IMR-90 (cell line): ENCODE measurements at regions not wholly inside any gene's neighbourhood (a gene's known extent, or its start where the extent isn't known, plus 50 kb on each side); places are given as distances from the start of the nearest gene placed in this dataset.

ENCODE experiments used
- ATAC-seq: fragments of 200-7000 bp; cut with Tn5 transposase; 2 replicates; pipeline ENCODE4 v1.9.1; 2020; ENCODE audit warnings: low read depth, mild to moderate bottlenecking, moderate library complexity
- BruUV-seq: library from RNA; stranded (reverse); fragments of 400-500 nt; replicated peaks from 2 replicates; lab custom pipeline; 2021; lab: Mats Ljungman, UMichigan
- CTCF ChIA-PET: fragments of 300-600 bp; formaldehyde crosslinking; extraction: SDS; loops from one replicate; lab custom pipeline; 2021; ENCODE audit warnings: antibody characterized with exemption; lab: Yijun Ruan, JAX
- POLR2A ChIA-PET: fragments of 300-600 bp; sonication (Branson Sonifier 250); formaldehyde crosslinking; loops from one replicate; lab custom pipeline; 2022; ENCODE audit warnings: antibody characterized with exemption; ENCODE audit not compliant: unreplicated experiment; lab: Charles Lee
- DNase-seq: peaks from one replicate; pipeline ENCODE4 v3.0.0; 2013
- H2AFZ ChIP-seq: replicated peaks from 2 replicates; pipeline ENCODE3; 2013; ENCODE audit warnings: low read length, mild to moderate bottlenecking; ENCODE audit not compliant: poor library complexity
- H2AK5ac ChIP-seq: 2 replicates; pipeline ENCODE4 v1.6.1; 2013; ENCODE audit warnings: low read depth, low read length, inconsistent platforms
- H2AK9ac ChIP-seq: replicated peaks from 2 replicates; pipeline ENCODE3; 2013; ENCODE audit warnings: mild to moderate bottlenecking, low read depth, low read length, moderate library complexity; ENCODE audit not compliant: poor library complexity
- H2BK120ac ChIP-seq: 2 replicates; pipeline ENCODE4 v1.6.1; 2013; ENCODE audit warnings: low read depth, low read length, inconsistent platforms
- H2BK15ac ChIP-seq: 3 replicates; pipeline ENCODE4 v1.6.1; 2013; ENCODE audit warnings: low read depth, low read length, inconsistent platforms
- H2BK20ac ChIP-seq: 2 replicates; pipeline ENCODE4 v1.6.1; 2013; ENCODE audit warnings: low read depth, mild to moderate bottlenecking, inconsistent platforms, low read length, moderate library complexity
- H2BK5ac ChIP-seq: 2 replicates; pipeline ENCODE4 v1.6.1; 2013; ENCODE audit warnings: mild to moderate bottlenecking, low read depth, low read length, inconsistent platforms; ENCODE audit not compliant: poor library complexity, severe bottlenecking
- H3K14ac ChIP-seq: replicated peaks from 2 replicates; pipeline ENCODE4 v1.6.1; 2013; ENCODE audit warnings: low read depth, low read length, inconsistent platforms
- H3K18ac ChIP-seq: 2 replicates; pipeline ENCODE4 v1.6.1; 2013; ENCODE audit warnings: low read depth, low read length, control low read depth
- H3K23ac ChIP-seq: 2 replicates; pipeline ENCODE4 v1.6.1; 2013; ENCODE audit warnings: low read depth, low read length, inconsistent platforms
- H3K27ac ChIP-seq: 2 replicates; pipeline ENCODE4 v1.5.1; 2013; ENCODE audit warnings: mild to moderate bottlenecking, control low read depth, low read length; ENCODE audit not compliant: insufficient read depth
- H3K27me3 ChIP-seq: 2 replicates; pipeline ENCODE4 v1.6.1; 2013; ENCODE audit warnings: low read length; ENCODE audit not compliant: control insufficient read depth, insufficient read depth
- H3K36me3 ChIP-seq: 2 replicates; pipeline ENCODE4 v1.6.1; 2013; ENCODE audit warnings: low read length, mixed read lengths; ENCODE audit not compliant: control insufficient read depth, insufficient read depth
- H3K4ac ChIP-seq: 2 replicates; pipeline ENCODE4 v1.6.1; 2013; ENCODE audit warnings: low read depth, low read length, inconsistent platforms
- H3K4me1 ChIP-seq: 2 replicates; pipeline ENCODE4 v1.6.1; 2013; ENCODE audit warnings: low read length, mixed read lengths; ENCODE audit not compliant: control insufficient read depth, insufficient read depth
- H3K4me2 ChIP-seq: 2 replicates; pipeline ENCODE4 v1.6.1; 2013; ENCODE audit warnings: low read depth, mild to moderate bottlenecking, control low read depth, low read length, moderate library complexity
- H3K4me3 ChIP-seq: 2 replicates; pipeline ENCODE4 v1.5.1; 2013; ENCODE audit warnings: low read depth, mild to moderate bottlenecking, control low read depth, low read length, moderate library complexity; ENCODE audit not compliant: insufficient read depth
- H3K56ac ChIP-seq: 2 replicates; pipeline ENCODE4 v1.6.1; 2013; ENCODE audit warnings: low read length, inconsistent platforms; ENCODE audit not compliant: insufficient read depth; ENCODE audit errors: extremely low read depth
- H3K79me1 ChIP-seq, 2 experiments: 2 replicates each; pipeline ENCODE4 v1.6.1; 2013; ENCODE audit warnings: low read length in 2 of 2, inconsistent platforms in 1 of 2, low read depth in 1 of 2
- H3K9ac ChIP-seq: 2 replicates; pipeline ENCODE4 v1.6.1; 2013; ENCODE audit warnings: low read depth, low read length, control low read depth
- H3K9me1 ChIP-seq: 2 replicates; pipeline ENCODE4 v1.6.1; 2013; ENCODE audit warnings: low read length, inconsistent platforms; ENCODE audit not compliant: insufficient read depth
- H3K9me3 ChIP-seq: 2 replicates; pipeline ENCODE4 v1.6.1; 2013; ENCODE audit warnings: low read length; ENCODE audit not compliant: control insufficient read depth, insufficient read depth
- H4K20me1 ChIP-seq: 2 replicates; pipeline ENCODE4 v1.6.1; 2013; ENCODE audit warnings: low read length, inconsistent platforms; ENCODE audit not compliant: insufficient read depth
- H4K5ac ChIP-seq: 2 replicates; pipeline ENCODE4 v1.6.1; 2013; ENCODE audit warnings: mild to moderate bottlenecking, low read depth, low read length, control low read depth
- H4K8ac ChIP-seq, 2 experiments: 2 replicates each; pipeline ENCODE4 v1.6.1; 2013; ENCODE audit warnings: low read depth in 2 of 2, low read length in 2 of 2, control low read depth in 1 of 2, inconsistent platforms in 1 of 2
- H4K91ac ChIP-seq: 2 replicates; pipeline ENCODE4 v1.6.1; 2013; ENCODE audit warnings: low read depth, low read length, inconsistent platforms; ENCODE audit not compliant: insufficient read depth
- CTCF ChIP-seq: conservative IDR thresholded peaks from 2 replicates; pipeline ENCODE4 v1.5.1; 2012; ENCODE audit warnings: mild to moderate bottlenecking, low read depth, low read length, improper control_type of control experiment
- MAZ ChIP-seq: IDR thresholded peaks from 2 replicates; pipeline ENCODE4 v1.6.1; 2012; ENCODE audit warnings: low read depth, mild to moderate bottlenecking, low read length, improper control_type of control experiment, moderate library complexity, borderline replicate concordance
- WGBS, 2 experiments: methylation state at CpG; one replicate each; pipeline versions ENCODE4 v1.1.5 to v1.1.7; 2013; ENCODE audit warnings: missing lambda C conversion rate in 2 of 2; ENCODE audit not compliant: insufficient read length in 1 of 2; ENCODE audit errors: extremely low coverage in 2 of 2; 5-methylcytosine and 5-hydroxymethylcytosine counted together
- dilution Hi-C: fragments of 300-500 bp; cut with HindIII; formaldehyde crosslinking; loops from one replicate; pipeline ENCODE4 v1.14.3; 2018; ENCODE audit warnings: low sequenced_read_pairs; ENCODE audit not compliant: unreplicated experiment
- in situ Hi-C: fragments of 300-500 bp; cut with MboI; formaldehyde crosslinking; loops from 3 replicates; pipeline ENCODE4 v1.14.3; 2019; ENCODE audit warnings: low sequenced_read_pairs, inconsistent platforms, mixed read lengths
- intact Hi-C: fragments of 100-400 bp; cut with micrococcal nuclease; formaldehyde crosslinking; loops from 2 replicates; pipeline ENCODE4 v1.10.0; 2022

DNA sequence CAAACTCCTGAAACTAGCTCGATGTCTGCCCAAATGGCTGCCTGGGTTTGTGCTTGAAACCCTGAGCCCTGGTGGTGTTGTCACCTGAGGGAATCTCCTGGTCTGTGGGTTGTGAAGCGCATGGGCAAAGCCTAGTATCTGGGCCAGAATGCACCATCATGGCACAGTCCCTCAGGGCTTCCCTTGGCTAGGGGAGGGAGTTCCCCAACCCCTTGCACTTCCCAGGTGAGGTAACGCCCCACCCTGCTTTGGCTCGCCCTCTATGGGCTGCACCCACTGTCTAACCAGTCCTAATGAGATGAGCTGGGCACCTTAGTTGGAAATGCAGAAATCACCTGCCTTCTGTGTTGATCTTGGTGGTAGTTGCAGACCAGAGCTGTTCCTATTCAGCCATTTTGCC lies 152.9 kb upstream of the MAP3K7 start:
- H3K27me3 ChIP-seq: no peaks in the 10 kb centered on the region
- no peak overlapping the region for H2BK120ac ChIP-seq
- H3K9me3 ChIP-seq: no peaks in the 10 kb centered on the region
- H2AK5ac ChIP-seq: no peak overlapping the region
- BruUV-seq: no TSS peak
- H3K4me3 ChIP-seq: no peak overlapping the region
- in situ Hi-C loops: no loop called here
- no CpG with 5 or more reads among the region's 4 CpGs for WGBS, 2 experiments
- intact Hi-C loops: no loop called here
- no peak for DNase-seq
- ATAC-seq: no peak
- no peak overlapping the region for H3K27ac ChIP-seq
- TF ChIP-seq CTCF: no peak
- no peak for TF ChIP-seq MAZ
- no peak overlapping the region for H2BK20ac ChIP-seq
- H3K18ac ChIP-seq: no peak overlapping the region
- dilution Hi-C loops: no loop called here
- ChIA-PET CTCF (no interaction called here), POLR2A (no interaction called here)
- no peak overlapping the region for H3K4me2 ChIP-seq
- no peaks in the 10 kb centered on the region for H3K9me1 ChIP-seq
- H4K5ac ChIP-seq: no peak overlapping the region
- H3K4ac ChIP-seq: no peak overlapping the region
- no peaks in the 10 kb centered on the region for H3K79me1 ChIP-seq
- H3K36me3 ChIP-seq: no peaks in the 10 kb centered on the region
- H2AFZ ChIP-seq: no peak overlapping the region
- no peak overlapping the region for H3K14ac ChIP-seq
- no peak overlapping the region for H2AK9ac ChIP-seq
- no peaks in the 10 kb centered on the region for H4K20me1 ChIP-seq
- no peaks in the 10 kb centered on the region for H3K4me1 ChIP-seq
- H2BK15ac ChIP-seq: no peak overlapping the region
- no peak overlapping the region for H4K91ac ChIP-seq
- H3K9ac ChIP-seq: no peak overlapping the region
- H2BK5ac ChIP-seq: no peak overlapping the region
- no peak overlapping the region for H4K8ac ChIP-seq
- no peak overlapping the region for H3K56ac ChIP-seq
- no peak overlapping the region for H3K23ac ChIP-seq
